ENCODE measurements at regions not wholly inside any gene's neighbourhood (a gene's known extent, or its start where the extent isn't known, plus 50 kb on each side); places are given as distances from the start of the nearest gene placed in this dataset.

- TF ChIP-seq CTCF (IDR thresholded peaks at IDR 0.05; ENCODE audit: low read depth, low read length) (no peak), POLR2A (IDR thresholded peaks at IDR 0.05; ENCODE audit: extremely low read depth, insufficient read length) (no peak)
Measured at GRCh38 chr20:47934761-47935160, 149.5 kb upstream of the SULF2 start.
